Endothelial cell of umbilical vein (primary cell): ENCODE measurements at regions not wholly inside any gene's neighbourhood (a gene's known extent, or its start where the extent isn't known, plus 50 kb on each side); places are given as distances from the start of the nearest gene placed in this dataset.

Source experiments
- BruUV-seq: library from RNA; stranded (reverse); fragments of 400-500 nt; replicated peaks from 2 replicates; lab custom pipeline; 2021; lab: Mats Ljungman, UMichigan
- CTCF ChIA-PET: fragments of 300-600, 350-600 bp; sonication (Branson Sonifier 250); formaldehyde crosslinking; loops from one replicate; lab custom pipeline; 2021; ENCODE audit warnings: antibody characterized with exemption, inconsistent platforms; lab: Charles Lee
- POLR2A ChIA-PET: fragments of 300-600, 350-600 bp; sonication (Branson Sonifier 250); formaldehyde crosslinking; loops from one replicate; lab custom pipeline; 2021; ENCODE audit warnings: antibody characterized with exemption, inconsistent platforms; lab: Charles Lee
- DNase-seq: peaks from one replicate; pipeline ENCODE4 v3.0.0-alpha.2; 2011; ENCODE audit warnings: low read depth, low spot score
- FAIRE-seq: peaks from 2 replicates; lab custom pipeline; 2011; peaks lifted over from hg19 to GRCh38; lab: Jason Lieb, UNC
- H2AFZ ChIP-seq: 2 replicates; pipeline ENCODE4 v1.6.0; 2012; ENCODE audit warnings: low read depth, low read length, control low read depth, inconsistent platforms
- H3K27ac ChIP-seq: 2 replicates; pipeline ENCODE4 v1.5.1; 2011; ENCODE audit warnings: low read depth, mild to moderate bottlenecking, control low read depth, low read length, moderate library complexity; ENCODE audit not compliant: insufficient read depth
- H3K27me3 ChIP-seq, 2 experiments: 2 replicates each; pipeline versions ENCODE4 v1.6.0 to v1.6.1; 2011; ENCODE audit warnings: low read length in 2 of 2, mixed read lengths in 1 of 2; ENCODE audit not compliant: control insufficient read depth in 2 of 2, insufficient read depth in 2 of 2
- H3K36me3 ChIP-seq, 2 experiments: 2 replicates in 1 of 2; 3 replicates in 1 of 2; pipeline ENCODE4 v1.5.1; 2011; ENCODE audit warnings: low read length in 2 of 2, mild to moderate bottlenecking in 1 of 2, moderate library complexity in 1 of 2; ENCODE audit not compliant: control insufficient read depth in 2 of 2, insufficient read depth in 2 of 2; ENCODE audit errors: extremely low read depth in 1 of 2
- H3K4me1 ChIP-seq: 3 replicates; pipeline ENCODE4 v1.5.1; 2011; ENCODE audit warnings: mild to moderate bottlenecking, low read length; ENCODE audit not compliant: control insufficient read depth, insufficient read depth; ENCODE audit errors: extremely low read depth
- H3K4me2 ChIP-seq: 2 replicates; pipeline ENCODE4 v1.6.1; 2011; ENCODE audit warnings: low read length, control low read depth, mixed read lengths; ENCODE audit not compliant: insufficient read depth
- H3K4me3 ChIP-seq, 3 experiments: fragments of 200-600 bp in 1 of 3; sonication (generic), shearing (Covaris generic) in 1 of 3; replicated peaks in 1 of 3; 2 replicates each; pipeline ENCODE4 v1.5.1; 2011 to 2016; ENCODE audit warnings: control low read depth in 3 of 3, low read length in 3 of 3, mild to moderate bottlenecking in 2 of 3, inconsistent platforms in 1 of 3, low read depth in 1 of 3, moderate library complexity in 1 of 3; ENCODE audit not compliant: insufficient read depth in 1 of 3
- H3K79me2 ChIP-seq: 2 replicates; pipeline ENCODE4 v1.6.0; 2012; ENCODE audit warnings: low read length, inconsistent platforms; ENCODE audit not compliant: control insufficient read depth, insufficient read depth
- H3K9ac ChIP-seq: replicated peaks from 2 replicates; pipeline ENCODE3; 2011; ENCODE audit warnings: low read length, control low read depth; ENCODE audit not compliant: insufficient read depth; ENCODE audit errors: extremely low read depth
- H3K9me1 ChIP-seq: replicated peaks from 3 replicates; pipeline ENCODE4 v1.6.0; 2011; ENCODE audit warnings: mild to moderate bottlenecking, low read length; ENCODE audit not compliant: control insufficient read depth, insufficient read depth; ENCODE audit errors: extremely low read depth
- H3K9me3 ChIP-seq: replicated peaks from 2 replicates; pipeline ENCODE4 v1.5.1; 2012; ENCODE audit warnings: low read length, inconsistent platforms; ENCODE audit not compliant: control insufficient read depth, insufficient read depth
- H4K20me1 ChIP-seq: replicated peaks from 2 replicates; pipeline ENCODE3; 2011; ENCODE audit warnings: mild to moderate bottlenecking, low read length; ENCODE audit not compliant: control insufficient read depth, insufficient read depth; ENCODE audit errors: extremely low read depth
- EZH2 ChIP-seq: IDR thresholded peaks from 2 replicates; pipeline ENCODE4 v1.6.1; 2012; ENCODE audit warnings: borderline replicate concordance, low read depth, mild to moderate bottlenecking, moderate library complexity, low read length, inconsistent platforms; ENCODE audit not compliant: severe bottlenecking
- FOS ChIP-seq: IDR thresholded peaks from 2 replicates; pipeline ENCODE4 v1.6.1; 2011; ENCODE audit warnings: mild to moderate bottlenecking, low read length, moderate library complexity, borderline replicate concordance; ENCODE audit not compliant: insufficient read depth
- GATA2 ChIP-seq: IDR thresholded peaks from 2 replicates; pipeline ENCODE4 v1.7.0; 2011; ENCODE audit warnings: low read depth, mild to moderate bottlenecking, moderate library complexity, mixed read lengths, low read length; ENCODE audit not compliant: insufficient read length, insufficient read depth
- JUN ChIP-seq: IDR thresholded peaks from 2 replicates; pipeline ENCODE4 v1.6.1; 2011; ENCODE audit warnings: borderline replicate concordance, low read depth; ENCODE audit not compliant: insufficient read length, insufficient read depth
- MYC ChIP-seq: IDR thresholded peaks from one replicate; pipeline ENCODE4 v1.6.1; 2011; ENCODE audit warnings: mild to moderate bottlenecking, low read depth, low read length
- POLR2A ChIP-seq: IDR thresholded peaks from 2 replicates; pipeline ENCODE4 v1.6.1; 2012; ENCODE audit warnings: low read depth, mild to moderate bottlenecking, control low read depth, low read length
- POLR2AphosphoS5 ChIP-seq: IDR thresholded peaks from 2 replicates; pipeline ENCODE4 v1.6.1; 2012; ENCODE audit warnings: low read depth, mild to moderate bottlenecking, control low read depth, low read length, moderate library complexity; ENCODE audit not compliant: insufficient read depth
- dilution Hi-C: fragments of 300-500 bp; cut with MboI; formaldehyde crosslinking; loops from one replicate; pipeline ENCODE4 v1.15.0; 2019; ENCODE audit warnings: low sequenced_read_pairs; ENCODE audit not compliant: extremely low pct_ligation_motif_present
- intact Hi-C: fragments of 100-400 bp; cut with micrococcal nuclease; formaldehyde crosslinking; loops from one replicate; pipeline ENCODE4 v1.10.0; 2022
- TF ChIP-seq, protein P1 (sequence below): IDR thresholded peaks from 2 replicates; pipeline ENCODE4 v1.6.1; 2011; ENCODE audit not compliant: insufficient read depth, insufficient read length
- TF ChIP-seq, protein P2 (sequence below), 2 donors: IDR thresholded peaks; 1 replicate in 1 of 2; 2 replicates in 1 of 2; pipeline ENCODE4 v1.5.1; 2011; ENCODE audit warnings: low read length in 2 of 2, mild to moderate bottlenecking in 2 of 2, moderate library complexity in 2 of 2, control low read depth in 1 of 2, inconsistent platforms in 1 of 2, low read depth in 1 of 2; ENCODE audit not compliant: insufficient read depth in 1 of 2; ENCODE audit errors: extremely low read depth in 1 of 2

DNA sequence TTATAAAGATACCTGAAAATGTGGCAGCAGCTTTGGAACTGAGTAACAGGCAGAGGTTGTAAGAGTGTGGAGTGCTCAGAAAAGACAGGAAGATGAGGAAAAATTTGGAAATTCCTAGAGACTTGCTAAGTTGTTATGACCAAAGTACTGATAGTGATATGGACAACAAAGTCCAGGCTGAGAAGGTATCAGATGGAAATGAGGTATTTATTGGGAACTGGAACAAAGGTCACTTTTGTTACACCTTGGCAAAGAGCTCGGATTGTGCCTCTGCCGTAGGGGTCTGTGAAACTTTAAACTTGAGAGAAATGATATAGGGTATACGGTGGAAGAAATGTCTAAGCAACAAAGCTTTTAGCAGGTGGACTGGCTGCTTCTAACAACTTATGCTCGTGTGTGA is 419.9 kb downstream of the PCDH17 start:
- no peaks in the 10 kb centered on the region for H3K4me1 ChIP-seq
- TF ChIP-seq MYC: no peak
- TF ChIP-seq, protein P1, sequence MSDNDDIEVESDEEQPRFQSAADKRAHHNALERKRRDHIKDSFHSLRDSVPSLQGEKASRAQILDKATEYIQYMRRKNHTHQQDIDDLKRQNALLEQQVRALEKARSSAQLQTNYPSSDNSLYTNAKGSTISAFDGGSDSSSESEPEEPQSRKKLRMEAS: no peak
- no peak for TF ChIP-seq EZH2
- no peak for TF ChIP-seq FOS
- no peak for TF ChIP-seq JUN
- TF ChIP-seq, protein P2, sequence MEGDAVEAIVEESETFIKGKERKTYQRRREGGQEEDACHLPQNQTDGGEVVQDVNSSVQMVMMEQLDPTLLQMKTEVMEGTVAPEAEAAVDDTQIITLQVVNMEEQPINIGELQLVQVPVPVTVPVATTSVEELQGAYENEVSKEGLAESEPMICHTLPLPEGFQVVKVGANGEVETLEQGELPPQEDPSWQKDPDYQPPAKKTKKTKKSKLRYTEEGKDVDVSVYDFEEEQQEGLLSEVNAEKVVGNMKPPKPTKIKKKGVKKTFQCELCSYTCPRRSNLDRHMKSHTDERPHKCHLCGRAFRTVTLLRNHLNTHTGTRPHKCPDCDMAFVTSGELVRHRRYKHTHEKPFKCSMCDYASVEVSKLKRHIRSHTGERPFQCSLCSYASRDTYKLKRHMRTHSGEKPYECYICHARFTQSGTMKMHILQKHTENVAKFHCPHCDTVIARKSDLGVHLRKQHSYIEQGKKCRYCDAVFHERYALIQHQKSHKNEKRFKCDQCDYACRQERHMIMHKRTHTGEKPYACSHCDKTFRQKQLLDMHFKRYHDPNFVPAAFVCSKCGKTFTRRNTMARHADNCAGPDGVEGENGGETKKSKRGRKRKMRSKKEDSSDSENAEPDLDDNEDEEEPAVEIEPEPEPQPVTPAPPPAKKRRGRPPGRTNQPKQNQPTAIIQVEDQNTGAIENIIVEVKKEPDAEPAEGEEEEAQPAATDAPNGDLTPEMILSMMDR (IDR thresholded peaks at IDR 0.05; ENCODE audit: extremely low read depth in 1 of 2, insufficient read depth in 1 of 2, low read depth in 1 of 2, low read length in 2 of 2): no peak
- no peak for TF ChIP-seq POLR2A
- TF ChIP-seq GATA2: no peak
- no peak for TF ChIP-seq POLR2AphosphoS5
- FAIRE-seq (no peak), DNase-seq (no peak)
- no peaks in the 10 kb centered on the region for H3K79me2 ChIP-seq
- H2AFZ ChIP-seq: no peak overlapping the region
- no peaks in the 10 kb centered on the region for H4K20me1 ChIP-seq
- H3K36me3 ChIP-seq: no peaks in the 10 kb centered on the region
- ChIA-PET POLR2A (no interaction called here), CTCF (no interaction called here)
- no peaks in the 10 kb centered on the region for H3K27me3 ChIP-seq
- no peaks in the 10 kb centered on the region for H3K9me3 ChIP-seq
- intact Hi-C loops (no loop called here), dilution Hi-C loops (no loop called here)
- H3K27ac ChIP-seq: no peak overlapping the region
- no TSS peak for BruUV-seq
- no peaks in the 10 kb centered on the region for H3K9me1 ChIP-seq
- H3K4me2 ChIP-seq: no peak overlapping the region
- no peak overlapping the region for H3K4me3 ChIP-seq
- H3K9ac ChIP-seq: no peak overlapping the region
